Naive B cell (primary cell): ENCODE measurements at regions not wholly inside any gene's neighbourhood (a gene's known extent, or its start where the extent isn't known, plus 50 kb on each side); places are given as distances from the start of the nearest gene placed in this dataset.
A peak's percentile ranks its signal among the peaks of the same experiment; 100 is the strongest.
"Not testable (repeated sequence)": the region's sequence is repeated elsewhere in the genome, so short reads cannot be mapped to it uniquely, and the experiment has no call there.

ENCODE experiments used
- ATAC-seq, 2 donors: fragments of 150-1000 bp; cut with Tn5 transposase; 2 replicates each; pipeline ENCODE4 v1.10.0; 2021; ENCODE audit warnings: low read depth in 2 of 2, mild to moderate bottlenecking in 2 of 2, moderate library complexity in 2 of 2
- DNase-seq: peaks from one replicate; pipeline ENCODE4 v3.0.0; 2022
- H3K27ac Mint-ChIP-seq, 6 donors: one replicate each; pipeline ENCODE4 v1.8.0; 2020 to 2022; ENCODE audit warnings: mild to moderate bottlenecking in 6 of 6, mixed read lengths in 6 of 6, moderate library complexity in 5 of 6, inconsistent platforms in 2 of 6
- H3K27me3 Mint-ChIP-seq, 3 donors: one replicate each; pipeline ENCODE4 v1.8.0; 2021 to 2022; ENCODE audit warnings: mixed read lengths in 3 of 3, mild to moderate bottlenecking in 1 of 3
- H3K36me3 Mint-ChIP-seq, 2 donors: one replicate each; pipeline ENCODE4 v1.8.0; 2020 to 2022; ENCODE audit warnings: mixed read lengths in 2 of 2, inconsistent platforms in 1 of 2, mild to moderate bottlenecking in 1 of 2
- H3K4me1 Mint-ChIP-seq, 3 donors: one replicate each; pipeline ENCODE4 v1.8.0; 2020 to 2022; ENCODE audit warnings: mixed read lengths in 3 of 3, inconsistent platforms in 1 of 3, mild to moderate bottlenecking in 1 of 3, moderate library complexity in 1 of 3
- H3K4me3 Mint-ChIP-seq, 8 donors: one replicate each; pipeline ENCODE4 v1.8.0; 2020 to 2022; ENCODE audit warnings: mild to moderate bottlenecking in 8 of 8, mixed read lengths in 8 of 8, moderate library complexity in 8 of 8, inconsistent platforms in 2 of 8
- H3K9me3 Mint-ChIP-seq, 7 donors: one replicate each; pipeline ENCODE4 v1.8.0; 2020 to 2022; ENCODE audit warnings: mixed read lengths in 7 of 7, mild to moderate bottlenecking in 5 of 7, inconsistent platforms in 2 of 7, moderate library complexity in 1 of 7

- no peaks in the 10 kb centered on the region for H3K4me1 Mint-ChIP-seq
- peaks cover 20 to 26% (median 25%) of the 10 kb centered on the region in 3 donors for H3K27me3 Mint-ChIP-seq
- no peak for ATAC-seq
- H3K4me3 Mint-ChIP-seq, result no peak overlapping the region
- H3K9me3 Mint-ChIP-seq, result peaks cover 0 to 6% (median 3%) of the 10 kb centered on the region in 7 donors
- DNase-seq, result no peak
- H3K27ac Mint-ChIP-seq, result no peak overlapping the region
- no peaks in the 10 kb centered on the region for H3K36me3 Mint-ChIP-seq
Measured at GRCh38 chr5:125891061-125891725, 532.0 kb upstream of the GRAMD2B start.

- Mint-ChIP-seq H3K27me3 (peaks cover 14 to 15% (median 14%) of the 10 kb centered on the region in 3 donors), H3K9me3 (peaks cover 0 to 6% (median 3%) of the 10 kb centered on the region in 7 donors), H3K4me3 (no peak overlapping the region), H3K27ac (no peak overlapping the region), H3K4me1 (no peaks in the 10 kb centered on the region), H3K36me3 (no peaks in the 10 kb centered on the region)
- no peak for DNase-seq
- no peak for ATAC-seq
Measured at GRCh38 chr5:125894383-125894782, 528.8 kb upstream of the GRAMD2B start.

GRCh38 chr5:125896368-125896767 lies 526.8 kb upstream of the GRAMD2B start:
- Mint-ChIP-seq H3K4me3 (no peak overlapping the region), H3K27me3 (peaks cover 5 to 7% (median 6%) of the 10 kb centered on the region in 3 donors), H3K9me3 (peaks cover 0 to 14% (median 3%) of the 10 kb centered on the region in 7 donors), H3K36me3 (no peaks in the 10 kb centered on the region), H3K4me1 (no peaks in the 10 kb centered on the region), H3K27ac (no peak overlapping the region)
- ATAC-seq (no peak), DNase-seq (no peak)

GRCh38 chr5:125897089-125897488 lies 526.1 kb upstream of the GRAMD2B start:
- ATAC-seq (no peak), DNase-seq (no peak)
- no peak overlapping the region for H3K27ac Mint-ChIP-seq
- H3K9me3 Mint-ChIP-seq, result peaks cover 0 to 14% (median 3%) of the 10 kb centered on the region in 7 donors
- no peaks in the 10 kb centered on the region for H3K4me1 Mint-ChIP-seq
- no peak overlapping the region for H3K4me3 Mint-ChIP-seq
- no peaks in the 10 kb centered on the region for H3K36me3 Mint-ChIP-seq
- H3K27me3 Mint-ChIP-seq, result peaks cover 0 to 6% (median 3%) of the 10 kb centered on the region in 3 donors

GRCh38 chr5:125898851-125899405 lies 524.3 kb upstream of the GRAMD2B start:
- H3K27me3 Mint-ChIP-seq, result peaks cover 0 to 6% (median 0%) of the 10 kb centered on the region in 3 donors
- H3K9me3 Mint-ChIP-seq, result peaks cover 0 to 9% (median 0%) of the 10 kb centered on the region in 7 donors
- H3K4me3 Mint-ChIP-seq, result no peak overlapping the region
- H3K36me3 Mint-ChIP-seq, result no peaks in the 10 kb centered on the region
- ATAC-seq (no peak), DNase-seq (no peak)
- no peaks in the 10 kb centered on the region for H3K4me1 Mint-ChIP-seq
- no peak overlapping the region for H3K27ac Mint-ChIP-seq

GRCh38 chr5:125912028-125912427 lies 511.2 kb upstream of the GRAMD2B start:
- DNase-seq (no peak), ATAC-seq (no peak)
- peak overlapping the region in 1 of 8 donors; percentile 16 for H3K4me3 Mint-ChIP-seq
- no peak overlapping the region for H3K27ac Mint-ChIP-seq
- H3K4me1 Mint-ChIP-seq, result no peaks in the 10 kb centered on the region
- H3K9me3 Mint-ChIP-seq, result peaks cover 8 to 51% (median 19%) of the 10 kb centered on the region in 7 donors
- peaks cover 4 to 19% (median 8%) of the 10 kb centered on the region in 3 donors for H3K27me3 Mint-ChIP-seq
- H3K36me3 Mint-ChIP-seq, result peaks cover 0 to 14% of the 10 kb centered on the region in 2 donors

GRCh38 chr5:125913200-125913599 lies 510.0 kb upstream of the GRAMD2B start:
- DNase-seq (no peak), ATAC-seq (no peak)
- H3K27ac Mint-ChIP-seq, result no peak overlapping the region
- H3K9me3 Mint-ChIP-seq, result peaks cover 8 to 45% (median 18%) of the 10 kb centered on the region in 7 donors
- peaks cover 4 to 19% (median 8%) of the 10 kb centered on the region in 3 donors for H3K27me3 Mint-ChIP-seq
- H3K4me1 Mint-ChIP-seq, result no peaks in the 10 kb centered on the region
- peaks cover 0 to 14% of the 10 kb centered on the region in 2 donors for H3K36me3 Mint-ChIP-seq
- H3K4me3 Mint-ChIP-seq, result no peak overlapping the region

GRCh38 chr5:125914471-125914870 lies 508.7 kb upstream of the GRAMD2B start:
- Mint-ChIP-seq H3K27ac (no peak overlapping the region), H3K27me3 (peaks cover 4 to 19% (median 8%) of the 10 kb centered on the region in 3 donors), H3K4me3 (no peak overlapping the region), H3K4me1 (no peaks in the 10 kb centered on the region), H3K36me3 (peaks cover 0 to 14% of the 10 kb centered on the region in 2 donors), H3K9me3 (peaks cover 5 to 35% (median 18%) of the 10 kb centered on the region in 7 donors)
- ATAC-seq (no peak), DNase-seq (no peak)

GRCh38 chr5:125923958-125924357 lies 499.3 kb upstream of the GRAMD2B start:
- Mint-ChIP-seq H3K27me3 (peaks cover 8 to 14% (median 9%) of the 10 kb centered on the region in 3 donors), H3K9me3 (peaks cover 0 to 22% (median 12%) of the 10 kb centered on the region in 7 donors)
- DNase-seq, H3K4me3 Mint-ChIP-seq, ATAC-seq, H3K4me1 Mint-ChIP-seq, H3K27ac Mint-ChIP-seq, H3K36me3 Mint-ChIP-seq: not testable (repeated sequence)

- H3K36me3 Mint-ChIP-seq, result no peaks in the 10 kb centered on the region
- peaks cover 4 to 33% (median 13%) of the 10 kb centered on the region in 7 donors for H3K9me3 Mint-ChIP-seq
- DNase-seq (no peak), ATAC-seq (no peak)
- no peaks in the 10 kb centered on the region for H3K4me1 Mint-ChIP-seq
- no peak overlapping the region for H3K4me3 Mint-ChIP-seq
- H3K27me3 Mint-ChIP-seq, result peaks cover 8 to 15% (median 14%) of the 10 kb centered on the region in 3 donors
- H3K27ac Mint-ChIP-seq, result no peak overlapping the region
Measured at GRCh38 chr5:125926172-125926571, 497.0 kb upstream of the GRAMD2B start.

- peaks cover 8 to 15% (median 14%) of the 10 kb centered on the region in 3 donors for H3K27me3 Mint-ChIP-seq
- DNase-seq, result no peak
- H3K36me3 Mint-ChIP-seq, result no peaks in the 10 kb centered on the region
- no peaks in the 10 kb centered on the region for H3K4me1 Mint-ChIP-seq
- no peak overlapping the region for H3K4me3 Mint-ChIP-seq
- H3K27ac Mint-ChIP-seq, result no peak overlapping the region
- peaks cover 4 to 36% (median 7%) of the 10 kb centered on the region in 7 donors for H3K9me3 Mint-ChIP-seq
- ATAC-seq, result no peak
Measured at GRCh38 chr5:125928663-125929062, 494.5 kb upstream of the GRAMD2B start.

GRCh38 chr5:125950012-125950615 lies 473.1 kb upstream of the GRAMD2B start:
- Mint-ChIP-seq H3K4me1 (no peaks in the 10 kb centered on the region), H3K27ac (no peak overlapping the region), H3K4me3 (no peak overlapping the region), H3K9me3 (peaks cover 0 to 6% (median 3%) of the 10 kb centered on the region in 7 donors), H3K27me3 (no peaks in the 10 kb centered on the region), H3K36me3 (no peaks in the 10 kb centered on the region)
- DNase-seq (no peak), ATAC-seq (no peak)

- Mint-ChIP-seq H3K4me3 (no peak overlapping the region), H3K27me3 (peaks cover 0 to 18% (median 14%) of the 10 kb centered on the region in 3 donors), H3K4me1 (no peaks in the 10 kb centered on the region), H3K9me3 (peaks cover 0 to 1% (median 0%) of the 10 kb centered on the region in 7 donors), H3K36me3 (no peaks in the 10 kb centered on the region), H3K27ac (no peak overlapping the region)
- DNase-seq (no peak), ATAC-seq (no peak)
Measured at GRCh38 chr5:125961150-125961549, 462.1 kb upstream of the GRAMD2B start.

GRCh38 chr5:125965577-125965976 lies 457.6 kb upstream of the GRAMD2B start:
- no peak for DNase-seq
- H3K9me3 Mint-ChIP-seq, result peaks cover 0 to 3% (median 0%) of the 10 kb centered on the region in 7 donors
- no peaks in the 10 kb centered on the region for H3K36me3 Mint-ChIP-seq
- H3K27ac Mint-ChIP-seq, result no peak overlapping the region
- ATAC-seq, result no peak
- H3K27me3 Mint-ChIP-seq, result peaks cover 0 to 24% (median 0%) of the 10 kb centered on the region in 3 donors
- no peak overlapping the region for H3K4me3 Mint-ChIP-seq
- H3K4me1 Mint-ChIP-seq, result no peaks in the 10 kb centered on the region
